ENCODE measurements at regions not wholly inside any gene's neighbourhood (a gene's known extent, or its start where the extent isn't known, plus 50 kb on each side); places are given as distances from the start of the nearest gene placed in this dataset.

- DNase-seq (ENCODE audit: low read depth in 1 of 2, low spot score in 1 of 2) (no peak), FAIRE-seq (no peak), ATAC-seq (no peak)
- H3K9me3 ChIP-seq, result no peaks in the 10 kb centered on the region
- no peaks in the 10 kb centered on the region for H3K4me1 ChIP-seq
- no peak overlapping the region for H3K4me3 ChIP-seq
- CTCF ChIA-PET, result no interaction called here
- WGBS (ENCODE audit: missing lambda C conversion rate), result 16% methylated on average over 6 of the region's 6 CpGs
- no peak overlapping the region for H3K4me2 ChIP-seq
- no peak overlapping the region for H3K27ac ChIP-seq
- TF ChIP-seq MYC (IDR thresholded peaks at IDR 0.05; ENCODE audit: borderline replicate concordance, low read length) (no peak), HOXB5 (CRISPR knock-in tag; IDR thresholded peaks at IDR 0.05) (no peak)
- POLR2A ChIA-PET, result no interaction called here
These were observed 1556.6 kb downstream of the NCAM2 start for GRCh38 chr21:22554690-22555316.

- TF ChIP-seq CTCF (IDR thresholded peaks at IDR 0.05) (no peak), RFX5 (IDR thresholded peaks at IDR 0.05) (no peak), HOXB5 (CRISPR knock-in tag; IDR thresholded peaks at IDR 0.05) (no peak), EHMT2 (IDR thresholded peaks at IDR 0.05; ENCODE audit: low read depth) (no peak), CHD4 (IDR thresholded peaks at IDR 0.05; ENCODE audit: borderline replicate concordance) (no peak), ZNF302 (CRISPR knock-in tag; IDR thresholded peaks at IDR 0.05) (no peak), HOXB13 (CRISPR knock-in tag; IDR thresholded peaks at IDR 0.05; ENCODE audit: low read depth) (no peak), MAZ (IDR thresholded peaks at IDR 0.05; ENCODE audit: borderline replicate concordance, low read depth, low read length) (no peak)
- CTCF ChIA-PET, result no interaction called here
- no peak for ATAC-seq
- Histone ChIP-seq H3K27ac (no peak overlapping the region), H3K9me3 (no peaks in the 10 kb centered on the region), H3K4me2 (no peak overlapping the region), H3K4me3 (no peak overlapping the region), H3K4me1 (no peaks in the 10 kb centered on the region)
- DNase-seq (ENCODE audit: low read depth in 1 of 2, low spot score in 1 of 2), result no peak
- FAIRE-seq, result no peak
- POLR2A ChIA-PET, result no interaction called here
These were observed 1558.6 kb downstream of the NCAM2 start for GRCh38 chr21:22556829-22557228.

- ATAC-seq (no peak), DNase-seq (ENCODE audit: low read depth in 1 of 2, low spot score in 1 of 2) (no peak), FAIRE-seq (no peak)
- Histone ChIP-seq H3K4me3 (no peak overlapping the region), H3K4me1 (no peaks in the 10 kb centered on the region), H3K9me3 (no peaks in the 10 kb centered on the region), H3K27ac (no peak overlapping the region), H3K4me2 (no peak overlapping the region)
- WGBS (ENCODE audit: missing lambda C conversion rate), result 20% methylated on average over 2 of the region's 16 CpGs
- ChIA-PET CTCF (no interaction called here), POLR2A (no interaction called here)
- no peak for TF ChIP-seq ZSCAN20 (CRISPR knock-in tag; IDR thresholded peaks at IDR 0.05)
- TF ChIP-seq HMGXB4 (CRISPR knock-in tag; IDR thresholded peaks at IDR 0.05; ENCODE audit: borderline replicate concordance), result no peak
- TF ChIP-seq HOXB5 (CRISPR knock-in tag; IDR thresholded peaks at IDR 0.05), result no peak
- TF ChIP-seq ZNF302 (CRISPR knock-in tag; IDR thresholded peaks at IDR 0.05), result no peak
- TF ChIP-seq TFCP2L1 (CRISPR knock-in tag; IDR thresholded peaks at IDR 0.05), result no peak
- TF ChIP-seq NR3C1 (IDR thresholded peaks at IDR 0.05), result no peak
- no peak for TF ChIP-seq CHD2 (IDR thresholded peaks at IDR 0.05; ENCODE audit: low read length, partially characterized antibody)
- TF ChIP-seq ATOH8 (CRISPR knock-in tag; IDR thresholded peaks at IDR 0.05; ENCODE audit: low read depth), result no peak
- no peak for TF ChIP-seq RAD21 (conservative IDR thresholded peaks at IDR 0.05 in 1 of 2, IDR thresholded peaks at IDR 0.05 in 1 of 2)
These were observed 1563.7 kb downstream of the NCAM2 start for GRCh38 chr21:22561946-22562345.
